HEK293T (cell line): ENCODE measurements at regions not wholly inside any gene's neighbourhood (a gene's known extent, or its start where the extent isn't known, plus 50 kb on each side); places are given as distances from the start of the nearest gene placed in this dataset.

ENCODE experiments used
- CTCF ChIA-PET: fragments of 350-600 bp; formaldehyde crosslinking; extraction: SDS; loops from one replicate; lab custom pipeline; 2021; ENCODE audit warnings: antibody characterized with exemption, inconsistent platforms; lab: Yijun Ruan, JAX
- POLR2A ChIA-PET: fragments of 350-600 bp; formaldehyde crosslinking; extraction: SDS; loops from one replicate; lab custom pipeline; 2020; ENCODE audit warnings: antibody characterized with exemption, inconsistent platforms; lab: Yijun Ruan, JAX
- DNase-seq: peaks from one replicate; pipeline ENCODE4 v3.0.0; 2012; ENCODE audit warnings: mixed read lengths; ENCODE audit errors: extremely low spot score
- ARNT ChIP-seq: fragments of 450-650 bp; IDR thresholded peaks from 2 replicates; pipeline ENCODE4 v1.6.1; 2017; ENCODE audit warnings: mild to moderate bottlenecking
- BHLHE40 ChIP-seq: fragments of 450-650 bp; IDR thresholded peaks from 2 replicates; pipeline ENCODE4 v1.6.1; 2016; ENCODE audit warnings: mild to moderate bottlenecking, moderate library complexity, borderline replicate concordance
- CTBP1 ChIP-seq: fragments of 450-650 bp; IDR thresholded peaks from 2 replicates; pipeline ENCODE4 v1.6.1; 2016; ENCODE audit warnings: borderline replicate concordance
- ELF4 ChIP-seq: fragments of 450-650 bp; IDR thresholded peaks from 2 replicates; pipeline ENCODE4 v1.6.1; 2017; ENCODE audit warnings: antibody characterized with exemption
- FOXA1 ChIP-seq: fragments of 450-650 bp; IDR thresholded peaks from 2 replicates; pipeline ENCODE4 v1.6.1; 2016; ENCODE audit warnings: mild to moderate bottlenecking
- FOXK2 ChIP-seq: fragments of 450-650 bp; IDR thresholded peaks from 2 replicates; pipeline ENCODE4 v1.6.1; 2016; ENCODE audit warnings: mild to moderate bottlenecking
- FOXM1 ChIP-seq: fragments of 450-650 bp; IDR thresholded peaks from 2 replicates; pipeline ENCODE4 v1.6.1; 2017; ENCODE audit warnings: mild to moderate bottlenecking, borderline replicate concordance
- HDGF ChIP-seq: fragments of 450-650 bp; IDR thresholded peaks from 2 replicates; pipeline ENCODE4 v1.6.1; 2017; ENCODE audit warnings: antibody characterized with exemption, borderline replicate concordance
- L3MBTL2 ChIP-seq: fragments of 450-650 bp; conservative IDR thresholded peaks from 2 replicates; pipeline ENCODE4 v1.6.1; 2016; ENCODE audit warnings: mild to moderate bottlenecking
- LEF1 ChIP-seq: fragments of 450-650 bp; IDR thresholded peaks from 2 replicates; pipeline ENCODE4 v1.6.1; 2017; ENCODE audit warnings: mild to moderate bottlenecking, borderline replicate concordance
- NFRKB ChIP-seq: fragments of 450-650 bp; IDR thresholded peaks from 2 replicates; pipeline ENCODE4 v1.6.1; 2016; ENCODE audit warnings: mild to moderate bottlenecking, moderate library complexity
- PKNOX1 ChIP-seq: fragments of 450-650 bp; IDR thresholded peaks from 2 replicates; pipeline ENCODE4 v1.6.1; 2016
- SP1 ChIP-seq: fragments of 450-650 bp; IDR thresholded peaks from 2 replicates; pipeline ENCODE4 v1.6.1; 2017
- SUZ12 ChIP-seq: fragments of 450-650 bp; IDR thresholded peaks from 2 replicates; pipeline ENCODE4 v1.6.1; 2016; ENCODE audit warnings: mild to moderate bottlenecking
- TARDBP ChIP-seq: fragments of 450-650 bp; IDR thresholded peaks from 2 replicates; pipeline ENCODE4 v1.6.1; 2016
- ZNF384 ChIP-seq: fragments of 450-650 bp; IDR thresholded peaks from 2 replicates; pipeline ENCODE4 v1.6.1; 2016

- ChIA-PET POLR2A (no interaction called here), CTCF (interaction anchor here (1.5 kb wide), 1 partner anchor 10 kb away, joined by 6 read pairs; no protein-coding TSS in a partner anchor)
- TF ChIP-seq L3MBTL2: no peak
- no peak for TF ChIP-seq ZNF384
- no peak for TF ChIP-seq ELF4
- no peak for TF ChIP-seq FOXA1
- TF ChIP-seq CTBP1: no peak
- DNase-seq: no peak
These were observed 74.6 kb upstream of the LAPTM4A start for GRCh38 chr2:20126040-20126439.

DNA sequence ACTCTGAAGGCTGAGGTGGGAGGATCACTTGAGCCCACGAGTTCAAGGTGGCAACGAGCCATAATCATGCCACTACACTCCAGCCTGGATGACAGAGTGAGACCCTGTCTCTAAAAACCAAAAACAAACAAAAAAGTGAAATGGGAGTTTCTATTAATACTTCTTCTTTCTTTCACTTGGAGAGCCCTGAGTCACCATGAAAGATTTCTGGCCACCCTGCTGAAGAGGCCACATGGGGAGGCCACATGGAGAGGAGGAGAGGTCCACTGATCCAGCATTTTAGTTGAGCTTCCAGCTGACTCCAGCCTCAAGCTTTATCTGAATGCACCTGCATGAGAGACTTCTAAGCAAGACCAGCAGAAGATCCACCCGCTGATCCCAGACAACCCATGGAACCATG is 74.2 kb upstream of the LAPTM4A start:
- no peak for DNase-seq
- ChIA-PET CTCF (interaction anchor here (1.5 kb wide), 1 partner anchor 10 kb away, joined by 6 read pairs; no protein-coding TSS in a partner anchor), POLR2A (no interaction called here)
- TF ChIP-seq NFRKB (no peak), HDGF (no peak), TARDBP (no peak), SUZ12 (no peak), LEF1 (no peak), L3MBTL2 (no peak), FOXA1 (no peak), CTBP1 (no peak)

- DNase-seq: no peak
- POLR2A ChIA-PET: no interaction called here
- TF ChIP-seq SP1: no peak
- CTCF ChIA-PET: interaction anchor here (1.5 kb wide), 1 partner anchor 10 kb away, joined by 6 read pairs; no protein-coding TSS in a partner anchor
These were observed 73.7 kb upstream of the LAPTM4A start for GRCh38 chr2:20125164-20125563.

DNA sequence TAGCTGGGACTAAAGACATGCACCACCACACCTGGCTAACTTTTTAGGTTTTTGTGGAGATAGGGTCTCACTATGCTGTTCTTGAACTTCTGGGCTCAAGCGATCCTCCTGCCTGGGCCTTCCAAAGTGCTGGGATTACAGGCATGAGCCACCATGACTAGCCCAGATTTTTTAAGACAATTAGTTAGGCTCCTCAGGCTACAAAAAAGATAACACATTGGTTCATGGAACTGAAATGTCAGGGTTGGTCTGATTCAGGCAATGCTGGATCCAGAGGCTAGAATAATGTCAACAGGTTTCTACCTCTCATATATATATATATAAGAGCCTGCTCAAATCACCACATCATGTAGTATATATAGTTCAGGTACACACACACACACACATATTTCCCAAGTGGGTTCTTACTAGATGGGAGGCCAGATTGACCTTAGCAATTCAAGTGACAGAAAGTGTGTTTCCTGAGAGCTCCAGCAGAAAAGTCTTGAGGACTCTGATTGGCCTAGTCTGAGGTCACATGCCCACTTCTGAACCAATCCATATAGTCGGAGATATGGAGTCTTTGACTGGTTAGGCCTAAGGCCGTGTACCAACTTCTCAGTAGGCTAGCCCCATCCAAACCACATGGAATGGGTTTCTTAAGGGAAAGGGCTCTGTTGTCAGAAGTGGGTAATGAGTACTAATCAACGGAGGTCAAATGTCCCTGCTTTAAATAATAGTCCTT is 72.6 kb upstream of the LAPTM4A start:
- POLR2A ChIA-PET: no interaction called here
- TF ChIP-seq PKNOX1: no peak
- TF ChIP-seq HDGF: no peak
- no peak for TF ChIP-seq BHLHE40
- no peak for TF ChIP-seq ELF4
- no peak for TF ChIP-seq SUZ12
- TF ChIP-seq LEF1: no peak
- no peak for TF ChIP-seq FOXK2
- no peak for TF ChIP-seq CTBP1
- no peak for TF ChIP-seq FOXM1
- TF ChIP-seq ZNF384: no peak

GRCh38 chr2:20122864-20123263 is 71.4 kb upstream of the LAPTM4A start:
- CTCF ChIA-PET: interaction anchor here (0.6 kb wide), 1 partner anchor 212 kb away, joined by 3 read pairs; no protein-coding TSS in a partner anchor

More for the DNA sequence above, 72.6 kb upstream of the LAPTM4A start:
- CTCF ChIA-PET: no interaction called here
- no peak for DNase-seq

GRCh38 chr2:20120569-20121416 is 69.4 kb upstream of the LAPTM4A start:
- ChIA-PET POLR2A (no interaction called here), CTCF (interaction anchor here (1.1 kb wide), 1 partner anchor 14 kb away, joined by 4 read pairs; no protein-coding TSS in a partner anchor)
- TF ChIP-seq SP1 (no peak), L3MBTL2 (no peak), TARDBP (no peak), FOXM1 (no peak), PKNOX1 (no peak), FOXA1 (no peak), CTBP1 (no peak), ELF4 (no peak), ARNT (no peak), LEF1 (no peak), HDGF (no peak), FOXK2 (no peak), SUZ12 (no peak), ZNF384 (no peak), BHLHE40 (no peak), NFRKB (no peak)
- DNase-seq: no peak

More at GRCh38 chr2:20122864-20123263, 71.4 kb upstream of the LAPTM4A start:
- POLR2A ChIA-PET: no interaction called here
- TF ChIP-seq L3MBTL2 (no peak), SP1 (no peak), ELF4 (no peak), NFRKB (no peak), FOXK2 (no peak), ZNF384 (no peak), ARNT (no peak), HDGF (no peak)
- DNase-seq: no peak
